Lung (tissue), 9 donors: ENCODE measurements at regions not wholly inside any gene's neighbourhood (a gene's known extent, or its start where the extent isn't known, plus 50 kb on each side); places are given as distances from the start of the nearest gene placed in this dataset.
"Not testable (repeated sequence)": the region's sequence is repeated elsewhere in the genome, so short reads cannot be mapped to it uniquely, and the experiment has no call there.

Source experiments
- ATAC-seq: fragments of 200-7000 bp; cut with Tn5 transposase; one replicate; pipeline ENCODE4 v1.9.1; 2020; ENCODE audit warnings: moderate number of reproducible peaks; ENCODE audit not compliant: insufficient read depth, low FRiP score
- DNase-seq, 3 donors: peaks; one replicate each; pipeline ENCODE4 v3.0.0-alpha.2; 2013 to 2017
- H3K27ac ChIP-seq, 2 donors: one replicate each; pipeline ENCODE4 v1.5.1; 2013; ENCODE audit warnings: mild to moderate bottlenecking in 2 of 2, moderate library complexity in 2 of 2, control low read depth in 1 of 2, inconsistent platforms in 1 of 2, low read depth in 1 of 2, low read length in 1 of 2
- H3K27me3 ChIP-seq, 3 donors: one replicate each; pipeline ENCODE4 v1.5.1; 2013; ENCODE audit warnings: low read length in 2 of 3; ENCODE audit not compliant: control insufficient read depth in 3 of 3, insufficient read depth in 3 of 3
- H3K36me3 ChIP-seq, 4 donors: one replicate each; pipeline ENCODE4 v1.5.1; 2013; ENCODE audit warnings: low read length in 4 of 4, mild to moderate bottlenecking in 1 of 4, moderate library complexity in 1 of 4; ENCODE audit not compliant: control insufficient read depth in 4 of 4, insufficient read depth in 4 of 4
- H3K4me1 ChIP-seq, 5 donors: one replicate each; pipeline ENCODE4 v1.5.1; 2013; ENCODE audit warnings: low read length in 5 of 5, mild to moderate bottlenecking in 2 of 5, moderate library complexity in 1 of 5; ENCODE audit not compliant: control insufficient read depth in 5 of 5, insufficient read depth in 5 of 5
- H3K4me3 ChIP-seq: one replicate; pipeline ENCODE4 v1.5.1; 2013; ENCODE audit warnings: mild to moderate bottlenecking, control low read depth, moderate library complexity
- H3K9ac ChIP-seq, 2 donors: one replicate each; pipeline ENCODE4 v1.5.1; 2013; ENCODE audit warnings: low read length in 2 of 2, control low read depth in 1 of 2; ENCODE audit not compliant: insufficient read depth in 1 of 2
- H3K9me3 ChIP-seq, 4 donors: one replicate each; pipeline ENCODE4 v1.5.1; 2013; ENCODE audit warnings: low read length in 3 of 4, mild to moderate bottlenecking in 1 of 4, moderate library complexity in 1 of 4; ENCODE audit not compliant: control insufficient read depth in 4 of 4, insufficient read depth in 3 of 4
- WGBS, 2 donors: extraction: QIAGEN DNeasy Blood & Tissue Kit; methylation state at CpG; one replicate each; pipeline ENCODE4 v1.1.7; 2013; 5-methylcytosine and 5-hydroxymethylcytosine counted together
- donor health status: Bipolar disorder and iron deficiency.
- donor health status: healthy.
- donor health status: DM: yes; HTN: yes; CAD: no.

GRCh38 chr9:67529834-67530233 is 328.9 kb upstream of the ANKRD20A1 start:
- not testable (repeated sequence) for H3K9me3 ChIP-seq, H3K27ac ChIP-seq, H3K4me1 ChIP-seq, DNase-seq, H3K4me3 ChIP-seq, H3K9ac ChIP-seq, ATAC-seq, H3K27me3 ChIP-seq, H3K36me3 ChIP-seq
- 100% methylated on average over 1 of the region's 4 CpGs; no CpG with 5 or more reads in 1 of the 2 donors for WGBS, 2 donors

DNA sequence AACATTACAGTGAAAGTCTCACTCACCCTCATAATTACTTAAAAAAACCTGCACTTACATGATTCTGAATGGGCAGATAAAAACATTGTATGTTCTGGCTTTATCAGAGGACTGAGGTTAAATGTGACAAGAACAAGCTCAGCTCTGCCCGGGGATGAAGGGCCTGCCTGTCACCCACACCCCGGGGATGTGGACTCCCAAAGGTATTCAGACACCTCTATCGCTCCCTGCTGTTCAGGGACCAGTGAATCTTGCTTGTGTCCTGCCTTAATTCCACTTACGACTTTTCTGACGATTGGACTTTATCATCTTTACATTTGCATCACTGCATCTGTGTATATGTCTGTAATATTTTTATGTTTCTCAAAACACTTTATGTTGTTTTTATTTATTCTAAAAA is 341.8 kb upstream of the ANKRD20A1 start:
- not testable (repeated sequence) for H3K9ac ChIP-seq, H3K27me3 ChIP-seq, H3K27ac ChIP-seq, DNase-seq, H3K36me3 ChIP-seq, H3K9me3 ChIP-seq, H3K4me3 ChIP-seq, ATAC-seq, H3K4me1 ChIP-seq
- no CpG with 5 or more reads among the region's 5 CpGs for WGBS, 2 donors

- not testable (repeated sequence) for H3K27me3 ChIP-seq, H3K4me3 ChIP-seq, H3K36me3 ChIP-seq, H3K9me3 ChIP-seq, H3K27ac ChIP-seq, H3K9ac ChIP-seq, H3K4me1 ChIP-seq, DNase-seq, ATAC-seq
- no CpG with 5 or more reads among the region's 10 CpGs for WGBS, 2 donors
These were observed 344.1 kb upstream of the ANKRD20A1 start for GRCh38 chr9:67514587-67514986.

DNA sequence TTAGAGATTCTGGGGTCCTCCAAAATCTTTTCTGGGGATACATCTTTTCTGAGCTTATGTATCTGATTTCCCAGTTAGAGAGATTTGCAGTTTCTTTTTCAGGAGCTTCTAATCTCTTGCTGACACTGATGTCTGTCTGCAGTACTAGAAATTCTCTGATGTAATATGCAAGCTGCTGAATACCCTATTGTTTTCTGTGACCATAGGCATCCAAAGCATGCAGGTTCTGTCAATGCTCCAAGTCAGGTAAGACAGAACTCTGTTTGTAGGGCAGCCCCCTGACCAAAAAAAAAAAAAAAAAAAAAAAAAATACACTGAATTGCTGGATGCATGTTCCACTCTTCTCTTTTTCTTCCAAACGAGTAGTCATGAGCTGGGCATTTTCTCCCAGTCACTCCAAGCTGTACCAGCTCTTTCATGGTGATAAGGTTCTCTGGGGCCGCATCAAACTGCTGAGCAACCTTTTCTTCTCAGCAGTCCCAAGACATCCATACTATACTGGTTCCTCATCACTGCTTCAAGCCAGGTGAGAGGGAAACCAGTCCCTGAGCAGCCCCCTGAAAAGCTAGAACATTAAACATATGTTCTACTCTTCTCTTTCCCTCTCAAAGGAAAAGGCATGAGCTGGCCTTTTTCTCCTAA is 354.9 kb upstream of the ANKRD20A1 start:
- H3K9me3 ChIP-seq, ATAC-seq, H3K36me3 ChIP-seq, H3K27ac ChIP-seq, H3K27me3 ChIP-seq, H3K4me3 ChIP-seq, H3K4me1 ChIP-seq, DNase-seq, H3K9ac ChIP-seq: not testable (repeated sequence)
- no CpG with 5 or more reads among the region's 2 CpGs for WGBS, 2 donors

DNA sequence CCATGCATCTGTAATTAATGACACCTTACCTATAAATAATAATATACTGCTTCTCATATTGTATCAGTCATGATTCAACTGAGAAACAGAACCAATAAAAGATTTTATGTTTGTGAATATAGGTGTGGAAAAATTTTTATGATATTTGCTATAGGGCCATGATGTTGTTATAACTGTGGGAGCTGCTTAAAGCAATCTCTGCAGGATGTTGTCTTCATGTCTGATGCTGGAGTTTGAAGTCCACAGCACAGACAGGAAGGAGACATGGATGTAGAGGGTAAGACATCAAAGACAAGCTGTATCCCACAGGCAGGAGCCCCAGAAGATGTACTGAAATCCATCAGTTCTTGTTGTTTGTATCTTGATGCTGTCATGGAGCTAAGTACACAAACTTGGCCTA is 366.7 kb upstream of the ANKRD20A1 start:
- H3K36me3 ChIP-seq, DNase-seq, H3K4me3 ChIP-seq, ATAC-seq, H3K27me3 ChIP-seq, H3K4me1 ChIP-seq, H3K27ac ChIP-seq, H3K9ac ChIP-seq, H3K9me3 ChIP-seq: not testable (repeated sequence)

- 67 to 100% methylated on average over 1 of the region's 4 CpGs for WGBS, 2 donors
- not testable (repeated sequence) for H3K4me3 ChIP-seq, H3K36me3 ChIP-seq, H3K27me3 ChIP-seq, H3K9ac ChIP-seq, H3K27ac ChIP-seq, H3K4me1 ChIP-seq, ATAC-seq, DNase-seq, H3K9me3 ChIP-seq
These were observed 381.3 kb upstream of the ANKRD20A1 start for GRCh38 chr9:67477465-67477864.

- no CpG with 5 or more reads among the region's 5 CpGs for WGBS, 2 donors
- not testable (repeated sequence) for H3K4me1 ChIP-seq, H3K27me3 ChIP-seq, H3K36me3 ChIP-seq, H3K27ac ChIP-seq, H3K9me3 ChIP-seq, H3K9ac ChIP-seq, DNase-seq, ATAC-seq, H3K4me3 ChIP-seq
These were observed 388.0 kb upstream of the ANKRD20A1 start for GRCh38 chr9:67470739-67471138.

DNA sequence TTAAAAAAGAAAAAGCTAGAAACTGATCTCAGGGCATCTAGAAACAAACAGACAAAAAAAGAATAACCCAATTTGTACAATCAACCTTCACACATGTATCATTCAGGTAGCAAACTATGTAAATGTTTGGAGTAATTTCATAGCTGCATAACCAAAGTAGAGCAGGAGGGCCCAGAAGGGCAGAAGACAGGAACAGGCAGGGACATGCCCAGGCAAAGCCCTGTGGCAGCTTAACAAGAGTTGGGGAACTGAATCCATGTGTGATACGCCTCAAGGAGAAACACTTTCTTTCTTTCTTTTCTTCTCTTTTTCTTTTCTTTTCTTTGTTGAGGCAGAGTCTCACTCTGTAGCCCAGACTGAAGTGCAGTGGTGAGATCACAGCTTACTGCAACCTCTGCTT is 390.4 kb upstream of the ANKRD20A1 start:
- DNase-seq, H3K27ac ChIP-seq, H3K27me3 ChIP-seq, H3K4me3 ChIP-seq, H3K36me3 ChIP-seq, ATAC-seq, H3K4me1 ChIP-seq, H3K9ac ChIP-seq, H3K9me3 ChIP-seq: not testable (repeated sequence)
- WGBS, 2 donors: no CpG with 5 or more reads among the region's 1 CpG
